T-helper 17 cell (primary cell): ENCODE measurements at regions not wholly inside any gene's neighbourhood (a gene's known extent, or its start where the extent isn't known, plus 50 kb on each side); places are given as distances from the start of the nearest gene placed in this dataset.
"Not testable (repeated sequence)": the region's sequence is repeated elsewhere in the genome, so short reads cannot be mapped to it uniquely, and the experiment has no call there.

Source experiments
- ATAC-seq: fragments of 150-1000 bp; cut with Tn5 transposase; 2 replicates; pipeline ENCODE4 v1.10.0; 2021; ENCODE audit warnings: mild to moderate bottlenecking, moderate library complexity
- DNase-seq, 3 donors: peaks; one replicate each; pipeline versions ENCODE4 v3.0.0 to v3.0.0-alpha.2; 2020 to 2021
- H3K9me3 ChIP-seq: one replicate; pipeline ENCODE4 v1.7.0; 2013; ENCODE audit warnings: low read length, mild to moderate bottlenecking; ENCODE audit not compliant: control insufficient read depth, poor library complexity, severe bottlenecking
- H3K27ac Mint-ChIP-seq: one replicate; pipeline ENCODE4 v1.8.0; 2022; ENCODE audit warnings: mild to moderate bottlenecking, moderate library complexity, mixed read lengths
- H3K27me3 Mint-ChIP-seq: one replicate; pipeline ENCODE4 v1.8.0; 2022; ENCODE audit warnings: mixed read lengths
- H3K36me3 Mint-ChIP-seq: one replicate; pipeline ENCODE4 v1.8.0; 2022; ENCODE audit warnings: low read depth, mixed read lengths
- H3K4me1 Mint-ChIP-seq: one replicate; pipeline ENCODE4 v1.8.0; 2022; ENCODE audit warnings: mild to moderate bottlenecking, mixed read lengths
- H3K4me3 Mint-ChIP-seq: one replicate; pipeline ENCODE4 v1.8.0; 2022; ENCODE audit warnings: mild to moderate bottlenecking, moderate library complexity, mixed read lengths

GRCh38 chr16:29237023-29237422 is 169.5 kb downstream of the NPIPB11 start:
- H3K36me3 Mint-ChIP-seq, H3K9me3 ChIP-seq, H3K4me1 Mint-ChIP-seq, H3K27ac Mint-ChIP-seq, H3K27me3 Mint-ChIP-seq, DNase-seq, H3K4me3 Mint-ChIP-seq, ATAC-seq: not testable (repeated sequence)

DNA sequence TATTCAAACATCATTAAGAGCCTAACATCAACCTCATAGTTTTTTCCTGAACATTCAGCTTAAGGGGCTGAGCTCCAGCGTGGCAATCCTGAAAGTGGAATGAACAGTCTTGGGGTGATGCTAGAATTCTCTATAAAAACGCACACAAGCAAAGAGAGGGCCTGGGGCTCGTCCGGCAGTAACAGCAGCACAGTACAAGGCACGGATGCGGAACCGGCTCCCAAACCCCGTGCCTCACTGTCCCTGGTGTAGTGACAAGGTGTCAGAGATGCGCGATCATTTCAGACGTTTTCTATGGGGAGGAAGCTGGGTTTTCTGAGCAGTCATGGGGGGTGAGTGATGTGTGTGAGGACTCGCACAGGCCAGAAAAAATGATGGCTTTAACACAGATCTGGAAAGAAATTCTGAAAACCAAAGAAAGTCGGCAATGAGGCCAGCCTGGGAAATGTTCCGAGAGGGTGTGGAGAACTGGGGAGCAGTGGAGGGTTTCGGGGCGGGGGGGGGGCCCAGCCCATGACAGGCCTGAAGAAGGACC is 170.6 kb downstream of the NPIPB11 start:
- H3K9me3 ChIP-seq, DNase-seq, H3K4me1 Mint-ChIP-seq, H3K27ac Mint-ChIP-seq, H3K36me3 Mint-ChIP-seq, ATAC-seq, H3K4me3 Mint-ChIP-seq, H3K27me3 Mint-ChIP-seq: not testable (repeated sequence)

DNA sequence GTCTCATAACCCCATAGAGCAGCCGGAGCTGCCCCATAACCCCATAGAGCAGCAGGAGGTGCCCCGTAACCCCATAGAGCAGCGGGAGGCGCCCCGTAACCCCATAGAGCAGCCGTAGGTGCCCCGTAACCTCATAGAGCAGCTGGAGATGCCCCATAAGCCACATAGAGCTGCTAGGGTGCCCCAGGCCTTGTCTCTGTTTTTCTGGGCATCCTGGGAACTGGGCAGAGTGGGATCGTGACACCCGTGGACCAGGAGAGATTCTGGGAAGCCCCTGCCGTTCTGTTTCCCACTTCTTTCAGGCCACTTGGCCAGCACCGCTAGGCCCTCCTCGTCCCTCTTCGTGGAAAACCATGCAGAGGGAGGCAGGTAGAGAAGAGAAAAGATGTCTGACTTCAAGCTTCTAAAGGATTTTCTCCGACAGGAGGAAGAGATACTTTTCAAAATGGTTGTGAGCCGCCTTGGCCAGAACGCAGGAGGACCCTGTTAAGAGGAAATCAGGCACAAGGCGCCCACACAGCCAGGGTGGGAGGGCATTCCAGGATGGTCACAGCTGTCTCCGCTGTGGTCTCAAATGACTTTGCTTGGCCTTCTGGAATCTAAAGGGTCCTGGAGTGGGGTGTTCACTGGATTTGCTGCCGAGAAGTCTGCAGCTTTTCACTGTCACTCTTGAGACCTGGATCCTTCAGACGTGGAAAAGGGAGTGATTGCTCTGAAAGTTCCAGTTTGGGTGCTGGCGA is 171.8 kb downstream of the NPIPB11 start:
- H3K27ac Mint-ChIP-seq, DNase-seq, ATAC-seq: not testable (repeated sequence)

DNA sequence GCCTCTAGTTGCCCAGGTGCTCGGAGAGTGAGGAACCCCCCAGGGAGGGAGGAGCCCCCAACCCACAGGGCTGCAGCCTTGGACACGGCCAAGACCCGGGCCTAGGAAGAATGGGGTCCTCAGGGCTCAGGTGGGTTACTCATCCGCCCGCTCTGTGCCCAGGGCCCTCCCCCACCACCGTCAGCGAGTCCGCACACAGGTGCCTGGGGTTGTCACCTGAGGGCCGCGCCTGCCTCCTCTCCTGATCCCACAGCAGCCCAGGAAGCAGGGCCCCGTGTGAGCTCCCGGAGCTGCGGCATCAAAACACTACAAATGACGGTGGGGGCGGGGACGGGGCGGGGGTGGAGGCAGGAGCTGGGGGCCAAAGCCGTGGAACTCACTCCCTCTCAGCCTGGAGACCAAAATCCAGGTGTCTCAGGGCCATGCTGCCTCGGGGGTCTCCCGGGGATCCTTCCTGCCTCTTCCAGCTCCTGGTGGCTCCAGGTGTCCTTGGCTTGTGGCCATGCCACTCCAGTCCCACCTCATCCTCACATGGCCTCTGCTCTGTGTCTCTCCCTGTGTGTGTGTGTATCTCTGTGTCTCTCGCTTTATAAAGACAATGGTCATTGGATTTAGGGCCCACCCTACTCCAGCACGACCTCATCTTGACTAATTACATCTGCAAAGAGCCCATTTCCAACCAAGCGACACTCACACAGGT is 172.7 kb downstream of the NPIPB11 start:
- not testable (repeated sequence) for H3K9me3 ChIP-seq, H3K36me3 Mint-ChIP-seq, H3K4me1 Mint-ChIP-seq, H3K27me3 Mint-ChIP-seq, ATAC-seq, DNase-seq, H3K4me3 Mint-ChIP-seq, H3K27ac Mint-ChIP-seq

More for the DNA sequence above, 171.8 kb downstream of the NPIPB11 start:
- not testable (repeated sequence) for H3K4me1 Mint-ChIP-seq, H3K27me3 Mint-ChIP-seq, H3K9me3 ChIP-seq, H3K4me3 Mint-ChIP-seq, H3K36me3 Mint-ChIP-seq

DNA sequence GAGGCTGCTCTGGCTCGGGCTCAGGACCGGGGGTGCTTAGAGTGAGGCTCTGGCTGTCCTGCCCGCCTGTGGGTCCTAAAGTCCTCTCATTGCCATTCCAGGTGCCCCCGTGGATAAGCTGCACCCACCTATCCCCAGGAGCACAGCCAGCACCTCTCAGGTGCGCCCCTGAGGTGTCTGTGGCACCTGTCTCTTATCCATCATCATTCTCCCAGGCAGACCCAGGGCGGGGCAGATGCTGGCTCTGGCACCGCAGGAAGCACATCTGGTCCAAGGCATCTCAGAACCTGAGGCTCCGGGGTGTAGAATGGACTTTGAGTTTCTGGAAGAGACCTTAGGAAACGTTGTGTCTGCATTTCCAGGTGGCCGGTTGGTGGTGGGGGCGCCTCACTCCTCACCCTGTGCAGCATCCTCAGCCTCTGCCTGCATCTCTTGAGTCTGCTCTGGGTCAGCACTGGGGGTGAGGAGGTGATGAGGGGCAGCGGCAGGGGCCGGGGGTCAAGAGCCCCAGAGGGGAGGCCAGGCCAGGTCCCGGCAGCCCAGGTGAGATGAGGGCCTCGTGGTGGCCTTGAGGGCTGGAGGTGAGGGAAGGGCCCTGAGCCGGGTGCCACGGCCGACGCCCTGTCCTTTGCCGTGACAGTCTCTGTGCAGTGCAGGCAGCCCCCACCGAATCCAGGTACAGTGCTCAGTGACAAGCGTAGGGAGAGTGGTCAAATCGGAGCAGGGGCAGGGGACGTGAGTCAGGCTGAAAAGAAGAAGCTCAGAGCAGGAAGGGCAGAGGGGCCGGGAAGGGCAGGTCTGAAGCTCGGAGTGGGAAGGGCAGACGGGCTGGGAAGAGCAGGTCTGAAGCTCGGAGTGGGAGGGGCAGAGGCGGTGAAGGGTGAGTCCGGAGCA is 173.5 kb downstream of the NPIPB11 start:
- H3K27ac Mint-ChIP-seq: no peak overlapping the region
- peaks cover 2% of the 10 kb centered on the region for H3K4me1 Mint-ChIP-seq
- H3K27me3 Mint-ChIP-seq: no peaks in the 10 kb centered on the region
- ATAC-seq (no peak), DNase-seq (no peak)
- no peak overlapping the region for H3K4me3 Mint-ChIP-seq
- no peaks in the 10 kb centered on the region for H3K9me3 ChIP-seq
- no peaks in the 10 kb centered on the region for H3K36me3 Mint-ChIP-seq

GRCh38 chr16:29232160-29232705 is 174.3 kb downstream of the NPIPB11 start:
- not testable (repeated sequence) for ATAC-seq, DNase-seq, H3K36me3 Mint-ChIP-seq

GRCh38 chr16:29231244-29231643 is 175.3 kb downstream of the NPIPB11 start:
- peaks cover 2% of the 10 kb centered on the region for H3K4me1 Mint-ChIP-seq
- H3K27me3 Mint-ChIP-seq: no peaks in the 10 kb centered on the region
- no peak overlapping the region for H3K27ac Mint-ChIP-seq
- no peaks in the 10 kb centered on the region for H3K36me3 Mint-ChIP-seq
- no peak for DNase-seq
- H3K9me3 ChIP-seq: no peaks in the 10 kb centered on the region
- ATAC-seq: no peak
- no peak overlapping the region for H3K4me3 Mint-ChIP-seq

More at GRCh38 chr16:29232160-29232705, 174.3 kb downstream of the NPIPB11 start:
- not testable (repeated sequence) for H3K4me1 Mint-ChIP-seq, H3K27me3 Mint-ChIP-seq, H3K4me3 Mint-ChIP-seq, H3K27ac Mint-ChIP-seq, H3K9me3 ChIP-seq

- ATAC-seq: no peak
- no peaks in the 10 kb centered on the region for H3K36me3 Mint-ChIP-seq
- H3K4me3 Mint-ChIP-seq: no peak overlapping the region
Observed at GRCh38 chr16:29230671-29231096, 175.8 kb downstream of the NPIPB11 start.

GRCh38 chr16:29230006-29230668 is 176.4 kb downstream of the NPIPB11 start:
- not testable (repeated sequence) for ATAC-seq, H3K27ac Mint-ChIP-seq, H3K4me1 Mint-ChIP-seq, H3K27me3 Mint-ChIP-seq, H3K36me3 Mint-ChIP-seq, H3K4me3 Mint-ChIP-seq, DNase-seq, H3K9me3 ChIP-seq

More at GRCh38 chr16:29230671-29231096, 175.8 kb downstream of the NPIPB11 start:
- H3K9me3 ChIP-seq: no peaks in the 10 kb centered on the region
- peaks cover 2% of the 10 kb centered on the region for H3K4me1 Mint-ChIP-seq
- H3K27ac Mint-ChIP-seq: no peak overlapping the region
- H3K27me3 Mint-ChIP-seq: no peaks in the 10 kb centered on the region
- no peak for DNase-seq

DNA sequence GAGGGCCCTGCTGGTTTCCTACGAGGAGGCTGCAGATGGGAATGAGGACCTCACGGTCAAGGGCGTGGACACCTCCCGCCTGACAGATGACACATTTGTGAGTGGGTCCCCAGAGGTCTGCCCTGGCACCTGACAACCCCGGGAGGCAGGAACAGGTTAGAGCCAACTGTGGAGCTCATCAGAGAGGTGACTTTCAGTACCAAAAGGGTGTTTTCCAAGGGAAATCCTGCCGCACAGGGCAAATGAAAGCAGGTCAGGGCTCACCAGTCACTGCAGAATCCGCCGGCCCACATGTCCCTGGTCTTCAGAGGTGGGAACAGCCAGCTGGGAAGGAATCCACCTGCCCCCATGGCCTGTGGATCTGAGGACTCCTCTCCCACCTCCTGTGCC is 176.9 kb downstream of the NPIPB11 start:
- H3K27ac Mint-ChIP-seq, H3K27me3 Mint-ChIP-seq, H3K4me1 Mint-ChIP-seq, H3K9me3 ChIP-seq, ATAC-seq, H3K4me3 Mint-ChIP-seq, DNase-seq, H3K36me3 Mint-ChIP-seq: not testable (repeated sequence)

GRCh38 chr16:29228664-29229611 is 177.6 kb downstream of the NPIPB11 start:
- H3K4me1 Mint-ChIP-seq, ATAC-seq, H3K36me3 Mint-ChIP-seq, H3K9me3 ChIP-seq, H3K27me3 Mint-ChIP-seq, H3K27ac Mint-ChIP-seq, DNase-seq, H3K4me3 Mint-ChIP-seq: not testable (repeated sequence)
